RPMI7951 (cell line): ENCODE measurements at regions not wholly inside any gene's neighbourhood (a gene's known extent, or its start where the extent isn't known, plus 50 kb on each side); places are given as distances from the start of the nearest gene placed in this dataset.

Source experiments
- DNase-seq: peaks from one replicate; pipeline ENCODE4 v3.0.0-alpha.2; 2012; ENCODE audit warnings: low read depth

GRCh38 chr13:84208246-84208910, 326.1 kb upstream of the SLITRK1 start:
- DNase-seq, result no peak

DNA sequence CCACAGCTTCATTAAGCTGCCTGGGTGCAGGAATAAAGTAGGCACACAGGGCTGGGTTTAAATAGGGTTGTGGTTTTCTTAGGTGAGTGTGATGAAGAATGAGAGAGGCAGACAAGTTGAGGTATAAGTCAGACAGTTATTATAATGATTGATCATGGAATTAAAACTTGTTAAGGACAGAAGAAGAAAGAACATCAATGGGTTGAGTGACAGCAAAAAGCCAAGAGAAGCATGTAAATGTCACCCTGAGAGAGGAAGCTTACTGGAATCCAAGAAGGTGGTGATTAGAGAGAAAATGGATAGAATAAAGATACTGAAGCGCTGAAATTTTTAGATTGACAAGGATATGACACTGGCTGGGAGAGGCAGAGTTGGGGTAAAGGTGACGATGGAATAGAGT, 325.2 kb upstream of the SLITRK1 start:
- DNase-seq, result no peak

GRCh38 chr13:84200971-84201370, 318.7 kb upstream of the SLITRK1 start:
- DNase-seq, result no peak

GRCh38 chr13:84192125-84192524, 309.9 kb upstream of the SLITRK1 start:
- peak; percentile 26 for DNase-seq

DNA sequence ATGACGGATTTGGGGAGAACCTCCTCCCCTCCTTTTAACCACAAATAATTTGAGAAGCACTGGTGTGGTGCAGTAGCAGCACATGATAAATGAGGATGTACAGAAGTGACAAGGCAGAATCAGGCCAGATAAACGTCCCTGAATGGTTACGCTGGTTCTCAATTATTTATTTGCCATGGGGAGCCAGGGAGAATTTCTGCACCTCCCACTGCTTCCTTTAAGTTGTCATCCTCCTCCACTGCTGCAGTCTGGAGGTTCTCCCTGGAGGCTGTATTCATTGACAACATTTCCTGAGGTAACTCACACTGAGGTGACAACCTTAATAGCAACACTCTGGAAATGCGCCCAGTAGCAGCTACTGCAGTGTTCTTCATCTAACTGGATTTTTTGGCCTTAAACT, 308.9 kb upstream of the SLITRK1 start:
- no peak for DNase-seq

GRCh38 chr13:84187626-84188025, 305.4 kb upstream of the SLITRK1 start:
- DNase-seq, result no peak

GRCh38 chr13:84139561-84140158, 257.4 kb upstream of the SLITRK1 start:
- no peak for DNase-seq

DNA sequence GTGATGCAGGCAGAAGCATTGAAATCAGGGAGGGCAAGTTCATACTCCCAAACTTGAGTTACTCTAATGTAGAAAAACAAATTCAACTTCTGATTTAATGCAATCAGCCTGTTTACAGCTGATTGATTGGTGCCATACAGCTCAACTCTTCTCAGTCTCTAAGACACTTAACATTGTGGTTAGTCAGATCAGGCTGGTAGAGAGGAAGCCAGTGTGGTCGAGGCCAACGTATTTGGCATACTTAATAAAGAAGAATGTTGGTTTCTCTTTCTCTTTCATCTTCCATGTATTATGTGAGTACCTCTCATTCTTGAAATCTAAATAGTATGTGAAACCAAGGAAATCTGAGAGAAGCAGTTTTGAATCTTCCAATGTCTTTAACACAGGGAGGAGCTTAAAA, 255.0 kb upstream of the SLITRK1 start:
- DNase-seq, result peak; percentile 12

GRCh38 chr13:84136582-84136981, 254.3 kb upstream of the SLITRK1 start:
- no peak for DNase-seq

- DNase-seq, result no peak
Measured at GRCh38 chr13:84132491-84132890, 250.2 kb upstream of the SLITRK1 start.

DNA sequence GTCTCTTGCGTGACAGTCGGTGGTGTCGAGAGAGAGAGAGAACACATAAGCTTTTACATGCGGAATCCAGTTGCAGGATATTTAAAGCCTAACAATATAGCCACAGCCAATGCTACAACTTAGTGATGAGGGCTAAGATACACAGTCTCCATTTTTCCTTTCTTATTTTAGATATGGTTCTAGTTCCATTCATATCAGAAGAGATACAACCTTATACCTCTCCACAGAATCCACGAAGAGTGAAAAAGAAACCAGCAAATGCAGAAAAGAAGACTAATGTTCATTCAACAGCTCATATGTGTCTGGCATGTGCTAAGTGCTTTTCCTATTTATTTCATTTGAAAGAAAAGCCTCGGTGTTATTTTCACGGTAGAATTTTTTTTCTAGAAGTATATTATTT, 249.0 kb upstream of the SLITRK1 start:
- no peak for DNase-seq

DNA sequence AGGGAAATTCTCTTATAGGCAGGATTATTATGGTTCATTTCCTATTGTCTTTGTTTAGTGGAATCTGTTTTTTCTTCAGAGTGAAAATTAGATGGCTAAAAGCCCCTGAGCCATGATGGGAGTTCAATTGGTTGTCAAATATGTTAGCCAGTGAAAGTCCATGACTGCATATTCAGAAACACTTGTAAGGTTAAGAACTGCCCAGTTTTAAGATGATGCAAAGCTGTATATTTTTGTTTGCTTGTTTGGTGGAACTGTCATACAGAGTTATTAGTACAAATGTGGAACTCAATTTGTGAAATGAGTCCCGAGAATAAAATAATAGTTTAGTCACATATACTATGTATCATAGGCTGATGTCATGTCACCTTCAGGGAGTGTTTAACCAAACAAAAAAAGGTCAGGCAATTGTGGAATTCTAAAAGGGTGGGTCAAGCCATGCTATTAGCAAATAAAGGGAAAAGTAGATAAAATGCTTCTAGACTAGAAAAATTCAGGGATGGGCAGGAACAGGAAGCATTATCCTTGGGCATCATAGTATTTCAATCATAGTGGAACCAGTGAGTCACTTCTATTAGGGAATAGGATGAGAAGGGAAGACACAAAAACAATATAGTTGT, 248.3 kb upstream of the SLITRK1 start:
- DNase-seq, result no peak

GRCh38 chr13:84129966-84130365, 247.7 kb upstream of the SLITRK1 start:
- DNase-seq, result no peak

- no peak for DNase-seq
Measured at GRCh38 chr13:84127597-84128128, 245.4 kb upstream of the SLITRK1 start.

- no peak for DNase-seq
Measured at GRCh38 chr13:84126671-84127171, 244.4 kb upstream of the SLITRK1 start.

- DNase-seq, result no peak
Measured at GRCh38 chr13:84121456-84121855, 239.2 kb upstream of the SLITRK1 start.

DNA sequence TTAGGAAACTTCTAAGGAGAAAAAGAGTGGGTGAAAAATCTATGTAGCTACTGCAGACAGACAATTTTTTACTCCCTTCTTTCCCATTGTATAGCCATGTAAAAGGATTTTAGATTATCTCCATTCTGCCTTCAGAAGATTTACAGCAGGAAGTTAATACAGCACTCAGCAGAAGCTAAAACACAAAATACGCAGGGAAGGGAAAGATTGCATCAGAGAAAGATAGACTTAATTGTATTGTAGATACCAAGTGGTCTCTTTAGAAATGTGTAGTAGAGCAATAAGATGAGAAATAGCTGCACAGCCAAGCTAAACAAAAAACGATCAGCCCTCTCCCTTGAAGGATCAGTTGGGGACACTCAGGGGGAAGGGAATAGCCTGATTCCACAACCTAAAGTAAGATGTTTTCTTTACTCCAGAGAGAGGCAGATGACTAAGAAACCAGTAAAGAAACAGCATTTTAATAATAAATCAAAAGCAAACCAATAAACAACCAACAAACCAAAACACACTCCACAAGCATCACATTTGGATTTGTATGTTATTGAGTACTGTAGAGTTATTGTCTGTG, 236.7 kb upstream of the SLITRK1 start:
- no peak for DNase-seq

DNA sequence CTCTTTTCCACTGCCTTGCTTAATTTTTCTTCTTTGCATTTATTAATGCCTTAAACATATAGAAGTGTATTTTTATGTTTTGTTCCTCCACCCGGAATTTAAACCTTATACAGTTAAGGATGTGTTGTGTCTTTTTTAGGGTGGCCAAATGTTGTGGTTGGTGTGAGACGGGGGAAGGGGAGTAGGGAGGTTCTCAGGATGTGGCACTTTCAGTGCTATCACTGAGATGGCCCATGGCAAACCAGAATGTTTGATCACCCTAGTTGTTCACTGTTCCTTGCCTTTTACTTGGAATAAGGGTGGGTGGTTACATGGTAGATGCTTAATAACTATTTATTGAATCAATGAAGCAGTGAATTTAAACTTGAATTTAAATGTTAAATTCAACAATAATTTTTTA, 216.0 kb upstream of the SLITRK1 start:
- DNase-seq, result no peak

GRCh38 chr13:84097148-84097547, 214.9 kb upstream of the SLITRK1 start:
- DNase-seq, result no peak

GRCh38 chr13:84096216-84096615, 213.9 kb upstream of the SLITRK1 start:
- DNase-seq, result no peak

- no peak for DNase-seq
Measured at GRCh38 chr13:84088996-84089395, 206.7 kb upstream of the SLITRK1 start.

DNA sequence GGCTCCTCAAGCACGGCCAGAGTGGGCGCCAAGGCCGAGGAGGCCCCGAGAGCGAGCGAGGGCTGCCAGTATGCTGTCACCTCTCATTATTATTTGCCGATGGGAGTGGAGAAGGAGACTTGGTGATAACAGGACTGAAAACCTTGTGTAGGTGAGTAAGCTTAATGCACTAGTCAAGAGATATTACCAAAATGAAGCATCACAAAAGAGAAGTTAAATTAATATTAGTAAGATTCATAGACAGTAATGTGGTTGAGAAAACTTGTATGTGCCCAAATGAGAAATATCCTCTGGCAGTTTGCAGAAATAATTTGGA, 204.5 kb upstream of the SLITRK1 start:
- DNase-seq, result no peak
